DOHH2 (cell line): ENCODE measurements at regions not wholly inside any gene's neighbourhood (a gene's known extent, or its start where the extent isn't known, plus 50 kb on each side); places are given as distances from the start of the nearest gene placed in this dataset.

ENCODE experiments used
- H3F3A ChIP-seq: fragments of 200-600 bp; sonication (generic), shearing (Covaris generic); 2 replicates; pipeline ENCODE4 v1.6.0; 2016; ENCODE audit warnings: antibody characterized with exemption, mild to moderate bottlenecking; ENCODE audit not compliant: control insufficient read depth, insufficient read depth
- H3K27ac ChIP-seq: fragments of 200-600 bp; sonication (generic); 2 replicates; pipeline ENCODE4 v1.5.1; 2014; ENCODE audit warnings: low read depth, mild to moderate bottlenecking, low read length, moderate library complexity
- H3K27me3 ChIP-seq: fragments of 200-600 bp; sonication (generic); 2 replicates; pipeline ENCODE4 v1.6.1; 2014; ENCODE audit warnings: mild to moderate bottlenecking, low read length, mixed read lengths; ENCODE audit not compliant: control insufficient read depth
- H3K36me3 ChIP-seq: fragments of 200-600 bp; sonication (generic); 2 replicates; pipeline ENCODE4 v1.6.1; 2014; ENCODE audit warnings: mild to moderate bottlenecking, low read length, moderate library complexity, mixed read lengths; ENCODE audit not compliant: control insufficient read depth
- H3K4me1 ChIP-seq: fragments of 200-600 bp; sonication (generic); 2 replicates; pipeline ENCODE4 v1.6.1; 2014; ENCODE audit warnings: mild to moderate bottlenecking, low read length, mixed read lengths; ENCODE audit not compliant: control insufficient read depth
- H3K4me2 ChIP-seq: fragments of 200-600 bp; sonication (generic); 2 replicates; pipeline ENCODE4 v1.6.0; 2014; ENCODE audit warnings: mild to moderate bottlenecking, low read length, moderate library complexity
- H3K4me3 ChIP-seq: fragments of 200-600 bp; sonication (generic); 2 replicates; pipeline ENCODE4 v1.5.1; 2014; ENCODE audit warnings: mild to moderate bottlenecking, low read length, mixed read lengths
- H3K79me2 ChIP-seq: fragments of 200-600 bp; sonication (generic); 2 replicates; pipeline ENCODE4 v1.6.1; 2014; ENCODE audit warnings: mild to moderate bottlenecking, low read length, mixed read lengths; ENCODE audit not compliant: control insufficient read depth
- H3K9me2 ChIP-seq: fragments of 200-600 bp; sonication (generic); replicated peaks from 2 replicates; pipeline ENCODE4 v1.6.1; 2014; ENCODE audit warnings: mild to moderate bottlenecking, low read length, mixed read lengths; ENCODE audit not compliant: control insufficient read depth
- H3K9me3 ChIP-seq: fragments of 200-600 bp; sonication (generic); 2 replicates; pipeline ENCODE4 v1.6.1; 2014; ENCODE audit warnings: antibody characterized with exemption, low read length, mixed read lengths; ENCODE audit not compliant: control insufficient read depth, insufficient read depth
- H4K20me1 ChIP-seq: fragments of 200-600 bp; sonication (generic); 2 replicates; pipeline ENCODE4 v1.6.0; 2014; ENCODE audit warnings: low read depth, mild to moderate bottlenecking, antibody characterized with exemption, low read length, moderate library complexity; ENCODE audit not compliant: control insufficient read depth, insufficient read depth
- CTCF ChIP-seq: fragments of 200-600 bp; sonication (generic); IDR thresholded peaks from one replicate; pipeline ENCODE4 v1.5.1; 2014; ENCODE audit warnings: antibody characterized with exemption, mild to moderate bottlenecking, low read depth, low read length; ENCODE audit not compliant: poor library complexity, severe bottlenecking
- EZH2phosphoT487 ChIP-seq: fragments of 200-600 bp; sonication (generic); IDR thresholded peaks from 2 replicates; pipeline ENCODE4 v1.6.1; 2017; ENCODE audit warnings: borderline replicate concordance, mild to moderate bottlenecking, antibody characterized with exemption, low read length, moderate library complexity, mixed read lengths

- H3K27ac ChIP-seq, result no peak overlapping the region
- H3K9me3 ChIP-seq, result no peaks in the 10 kb centered on the region
- H3K4me3 ChIP-seq, result no peak overlapping the region
- no peak overlapping the region for H3K4me2 ChIP-seq
- H3K9me2 ChIP-seq, result no peaks in the 10 kb centered on the region
- H4K20me1 ChIP-seq, result no peaks in the 10 kb centered on the region
- TF ChIP-seq CTCF, result no peak
- no peak for TF ChIP-seq EZH2phosphoT487
- no peaks in the 10 kb centered on the region for H3F3A ChIP-seq
- H3K4me1 ChIP-seq, result no peaks in the 10 kb centered on the region
- H3K79me2 ChIP-seq, result no peaks in the 10 kb centered on the region
- H3K27me3 ChIP-seq, result 0 out of 2 replicates have a peak, but pooled peaks cover 2% of the 10 kb centered on the region
- H3K36me3 ChIP-seq, result no peaks in the 10 kb centered on the region
Observed at GRCh38 chr6:133062696-133063306, 178.4 kb upstream of the EYA4 start.

DNA sequence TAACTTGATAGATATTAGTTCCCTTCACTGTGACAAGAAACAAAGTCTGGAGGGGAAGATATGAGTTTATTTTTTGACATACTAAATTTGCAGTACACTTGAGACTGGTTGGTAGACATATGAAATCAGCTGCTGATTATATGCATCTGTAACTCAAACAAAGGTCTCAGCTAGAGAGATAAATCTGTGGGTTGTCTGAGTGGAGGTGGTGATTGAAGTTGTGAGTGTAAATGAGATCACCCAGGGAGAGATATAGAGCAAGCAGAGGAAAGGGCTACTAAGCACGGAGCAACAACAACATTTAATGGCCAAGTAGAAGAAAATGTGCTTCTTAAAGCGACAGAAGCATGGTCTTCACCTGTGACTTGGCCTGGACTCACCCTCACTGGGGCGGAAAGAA, 173.2 kb upstream of the EYA4 start:
- no peak overlapping the region for H3K4me3 ChIP-seq
- TF ChIP-seq CTCF (no peak), EZH2phosphoT487 (no peak)
- no peaks in the 10 kb centered on the region for H3K9me2 ChIP-seq
- H3K4me2 ChIP-seq, result no peak overlapping the region
- H3K36me3 ChIP-seq, result no peaks in the 10 kb centered on the region
- no peaks in the 10 kb centered on the region for H3K4me1 ChIP-seq
- H3K27me3 ChIP-seq, result 0 out of 2 replicates have a peak, but pooled peaks cover 2% of the 10 kb centered on the region
- H3F3A ChIP-seq, result no peaks in the 10 kb centered on the region
- no peaks in the 10 kb centered on the region for H3K79me2 ChIP-seq
- no peak overlapping the region for H3K27ac ChIP-seq
- H3K9me3 ChIP-seq, result no peaks in the 10 kb centered on the region
- no peaks in the 10 kb centered on the region for H4K20me1 ChIP-seq

GRCh38 chr6:133070410-133071043, 170.6 kb upstream of the EYA4 start:
- Histone ChIP-seq H4K20me1 (no peaks in the 10 kb centered on the region), H3F3A (no peaks in the 10 kb centered on the region), H3K27me3 (0 out of 2 replicates have a peak, but pooled peaks cover 2% of the 10 kb centered on the region), H3K9me2 (no peaks in the 10 kb centered on the region), H3K4me1 (no peaks in the 10 kb centered on the region), H3K4me2 (no peak overlapping the region), H3K4me3 (no peak overlapping the region), H3K27ac (no peak overlapping the region), H3K36me3 (no peaks in the 10 kb centered on the region), H3K9me3 (no peaks in the 10 kb centered on the region), H3K79me2 (no peaks in the 10 kb centered on the region)
- TF ChIP-seq CTCF, result no peak
- TF ChIP-seq EZH2phosphoT487, result no peak
